Choroid plexus epithelial cell (primary cell): ENCODE measurements at regions not wholly inside any gene's neighbourhood (a gene's known extent, or its start where the extent isn't known, plus 50 kb on each side); places are given as distances from the start of the nearest gene placed in this dataset.

Experiments used
- DNase-seq: peaks from one replicate; pipeline ENCODE4 v3.0.0-alpha.2; 2010; ENCODE audit warnings: low read depth
- H3K4me3 ChIP-seq: 2 replicates; pipeline ENCODE4 v1.5.1; 2011; ENCODE audit warnings: low read depth, mild to moderate bottlenecking, control low read depth, low read length, moderate library complexity
- CTCF ChIP-seq: conservative IDR thresholded peaks from 2 replicates; pipeline ENCODE4 v1.5.1; 2011; ENCODE audit warnings: low read depth, mild to moderate bottlenecking, control low read depth, inconsistent platforms, low read length, moderate library complexity

- no peak for TF ChIP-seq CTCF
- H3K4me3 ChIP-seq = no peak overlapping the region
- DNase-seq = no peak
These were observed 200.7 kb upstream of the GRIK3 start for GRCh38 chr1:37234941-37235418.

GRCh38 chr1:37237948-37238347 is 203.6 kb upstream of the GRIK3 start:
- no peak for TF ChIP-seq CTCF
- DNase-seq = no peak
- no peak overlapping the region for H3K4me3 ChIP-seq

- TF ChIP-seq CTCF = no peak
- no peak for DNase-seq
These were observed 204.3 kb upstream of the GRIK3 start for GRCh38 chr1:37238364-37239224.

GRCh38 chr1:37239225-37239740 is 205.0 kb upstream of the GRIK3 start:
- TF ChIP-seq CTCF = no peak
- DNase-seq = no peak
- no peak overlapping the region for H3K4me3 ChIP-seq

More at GRCh38 chr1:37238364-37239224, 204.3 kb upstream of the GRIK3 start:
- H3K4me3 ChIP-seq = no peak overlapping the region

GRCh38 chr1:37240897-37241296 is 206.6 kb upstream of the GRIK3 start:
- H3K4me3 ChIP-seq = no peak overlapping the region
- DNase-seq = no peak
- no peak for TF ChIP-seq CTCF

- H3K4me3 ChIP-seq = no peak overlapping the region
- no peak for TF ChIP-seq CTCF
- DNase-seq = no peak
These were observed 208.2 kb upstream of the GRIK3 start for GRCh38 chr1:37242501-37242900.
